Common myeloid progenitor, CD34-positive (primary cell): ENCODE measurements at regions not wholly inside any gene's neighbourhood (a gene's known extent, or its start where the extent isn't known, plus 50 kb on each side); places are given as distances from the start of the nearest gene placed in this dataset.
"Not testable (repeated sequence)": the region's sequence is repeated elsewhere in the genome, so short reads cannot be mapped to it uniquely, and the experiment has no call there.

Experiments used
- CTCF ChIA-PET: fragments of 350-600 bp; sonication (Branson Sonifier 250); formaldehyde crosslinking; loops from one replicate; lab custom pipeline; 2021; ENCODE audit warnings: antibody characterized with exemption; lab: Charles Lee
- POLR2A ChIA-PET: fragments of 350-600 bp; sonication (Branson Sonifier 250); formaldehyde crosslinking; loops from one replicate; lab custom pipeline; 2021; ENCODE audit warnings: antibody characterized with exemption; lab: Charles Lee
- DNase-seq, 3 donors: peaks; one replicate each; pipeline versions ENCODE4 v3.0.0 to v3.0.0-alpha.2; 2013
- H3K27ac ChIP-seq, 2 experiments: 1 replicate in 1 of 2; 2 replicates in 1 of 2; pipeline ENCODE4 v1.7.0; 2013; ENCODE audit warnings: inconsistent platforms in 2 of 2, low read length in 2 of 2, mild to moderate bottlenecking in 2 of 2, low read depth in 1 of 2, moderate library complexity in 1 of 2; ENCODE audit not compliant: severe bottlenecking in 2 of 2, insufficient read depth in 1 of 2, poor library complexity in 1 of 2
- H3K27me3 ChIP-seq, 5 experiments: replicated peaks in 2 of 5; 1 replicate in 3 of 5; 2 replicates in 2 of 5; pipeline versions ENCODE4 v1.6.1 to v1.7.0; 2013; ENCODE audit warnings: low read length in 4 of 5, mild to moderate bottlenecking in 2 of 5, moderate library complexity in 2 of 5, inconsistent platforms in 1 of 5; ENCODE audit not compliant: insufficient read depth in 5 of 5, control insufficient read depth in 4 of 5
- H3K36me3 ChIP-seq, 4 experiments: 1 replicate in 2 of 4; 2 replicates in 2 of 4; pipeline versions ENCODE4 v1.6.1 to v1.7.0; 2013; ENCODE audit warnings: low read length in 3 of 4, control low read depth in 1 of 4, mild to moderate bottlenecking in 1 of 4; ENCODE audit not compliant: control insufficient read depth in 4 of 4, insufficient read depth in 4 of 4
- H3K4me1 ChIP-seq, 4 experiments: 1 replicate in 3 of 4; 2 replicates in 1 of 4; pipeline versions ENCODE4 v1.6.1 to v1.7.1; 2013; ENCODE audit warnings: low read length in 3 of 4, mild to moderate bottlenecking in 3 of 4, control low read depth in 1 of 4, inconsistent platforms in 1 of 4, moderate library complexity in 1 of 4; ENCODE audit not compliant: control insufficient read depth in 4 of 4, insufficient read depth in 4 of 4; ENCODE audit errors: control extremely low read depth in 1 of 4
- H3K4me3 ChIP-seq, 7 experiments: 1 replicate in 4 of 7; 2 replicates in 3 of 7; pipeline versions ENCODE4 v1.5.1 to v1.7.0; 2013; ENCODE audit warnings: mild to moderate bottlenecking in 7 of 7, low read length in 6 of 7, moderate library complexity in 6 of 7, inconsistent platforms in 2 of 7, low read depth in 2 of 7, control low read depth in 1 of 7; ENCODE audit not compliant: insufficient read depth in 4 of 7, control insufficient read depth in 1 of 7; ENCODE audit errors: extremely low read depth in 1 of 7
- H3K9me3 ChIP-seq, 5 experiments: 1 replicate in 4 of 5; 2 replicates in 1 of 5; pipeline versions ENCODE4 v1.6.1 to v1.7.1; 2013; ENCODE audit warnings: low read length in 4 of 5, mild to moderate bottlenecking in 2 of 5, inconsistent platforms in 1 of 5, low read depth in 1 of 5, moderate library complexity in 1 of 5; ENCODE audit not compliant: control insufficient read depth in 4 of 5, insufficient read depth in 2 of 5; ENCODE audit errors: control extremely low read depth in 1 of 5
- WGBS: methylation state at CpG from one replicate; pipeline ENCODE4 v1.1.5; 2013; ENCODE audit not compliant: insufficient coverage; 5-methylcytosine and 5-hydroxymethylcytosine counted together

DNA sequence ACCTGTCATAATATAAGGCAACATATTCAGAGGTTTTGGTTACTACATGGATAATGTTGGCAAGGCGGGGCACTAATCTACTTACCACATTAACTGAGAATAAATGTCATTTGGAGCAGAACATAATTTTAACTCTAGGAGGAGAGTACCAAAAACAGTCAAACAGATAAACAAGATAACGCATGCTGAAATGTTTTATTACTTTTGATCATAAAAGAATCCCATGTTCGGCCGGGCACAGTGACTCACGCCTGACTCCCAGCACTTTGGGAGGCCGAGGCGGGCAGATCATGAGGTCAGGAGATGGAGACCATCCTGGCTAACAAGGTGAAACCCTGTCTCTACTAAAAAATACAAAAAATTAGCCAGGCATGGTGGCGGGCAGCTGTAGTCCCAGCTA is 173.8 kb upstream of the NUDT12 start:
- POLR2A ChIA-PET = not testable (repeated sequence)

DNA sequence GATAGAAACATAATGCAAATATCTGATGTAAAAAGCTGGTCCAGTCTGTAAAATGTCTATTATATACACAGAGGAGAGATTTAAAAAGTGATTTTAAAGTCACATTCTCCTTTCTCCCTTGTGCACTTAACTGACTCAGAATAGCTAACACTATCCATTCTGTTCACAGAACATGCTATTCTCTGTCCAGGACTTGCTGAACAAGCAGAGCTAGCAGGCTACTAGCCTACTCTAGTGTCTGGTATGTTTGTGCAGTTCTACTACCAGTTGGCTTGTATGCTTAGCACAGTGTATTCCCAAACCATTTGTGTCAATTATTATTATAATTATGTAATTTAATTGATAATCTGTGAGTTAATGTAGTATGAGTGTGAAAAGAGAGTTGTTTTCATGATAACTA is 161.7 kb upstream of the NUDT12 start:
- H3K4me1 ChIP-seq = no peaks in the 10 kb centered on the region
- H3K4me3 ChIP-seq = no peak overlapping the region
- no peak for DNase-seq
- POLR2A ChIA-PET = no interaction called here
- peaks cover 0 to 14% (median 6%) of the 10 kb centered on the region in 5 experiments for H3K9me3 ChIP-seq
- no peak overlapping the region for H3K27ac ChIP-seq
- CTCF ChIA-PET = no interaction called here
- H3K36me3 ChIP-seq = no peaks in the 10 kb centered on the region
- no peaks in the 10 kb centered on the region for H3K27me3 ChIP-seq

More for the DNA sequence above, 173.8 kb upstream of the NUDT12 start:
- CTCF ChIA-PET, H3K4me1 ChIP-seq, H3K27me3 ChIP-seq, H3K9me3 ChIP-seq, H3K4me3 ChIP-seq, H3K36me3 ChIP-seq, H3K27ac ChIP-seq, DNase-seq: not testable (repeated sequence)
- 100% methylated on average over 6 of the region's 8 CpGs for WGBS

DNA sequence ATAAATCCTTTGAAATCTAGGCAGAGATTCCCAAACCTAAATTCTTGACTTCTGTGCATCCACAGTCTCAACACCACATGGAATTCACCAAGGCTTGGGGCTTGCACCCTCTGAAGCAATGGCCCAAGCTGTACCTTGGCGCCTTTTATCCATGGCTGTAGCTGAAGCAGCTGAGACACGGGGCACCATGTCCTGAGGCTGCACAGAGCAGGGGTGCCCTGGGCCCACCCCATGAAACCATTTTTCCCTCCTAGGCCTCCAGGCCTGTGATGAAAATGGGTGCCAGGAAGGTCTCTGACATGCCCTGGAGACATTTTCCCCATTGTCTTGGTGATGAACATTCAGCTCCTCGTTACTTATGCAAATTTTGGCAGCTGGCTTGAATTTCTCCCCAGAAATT is 158.6 kb upstream of the NUDT12 start:
- Histone ChIP-seq H3K4me3 (no peak overlapping the region), H3K27ac (no peak overlapping the region), H3K36me3 (no peaks in the 10 kb centered on the region), H3K9me3 (peaks cover 0 to 13% (median 7%) of the 10 kb centered on the region in 5 experiments), H3K4me1 (no peaks in the 10 kb centered on the region), H3K27me3 (no peaks in the 10 kb centered on the region)
- CTCF ChIA-PET = no interaction called here
- WGBS = 100% methylated on average over 3 of the region's 3 CpGs
- POLR2A ChIA-PET = no interaction called here
- no peak for DNase-seq

DNA sequence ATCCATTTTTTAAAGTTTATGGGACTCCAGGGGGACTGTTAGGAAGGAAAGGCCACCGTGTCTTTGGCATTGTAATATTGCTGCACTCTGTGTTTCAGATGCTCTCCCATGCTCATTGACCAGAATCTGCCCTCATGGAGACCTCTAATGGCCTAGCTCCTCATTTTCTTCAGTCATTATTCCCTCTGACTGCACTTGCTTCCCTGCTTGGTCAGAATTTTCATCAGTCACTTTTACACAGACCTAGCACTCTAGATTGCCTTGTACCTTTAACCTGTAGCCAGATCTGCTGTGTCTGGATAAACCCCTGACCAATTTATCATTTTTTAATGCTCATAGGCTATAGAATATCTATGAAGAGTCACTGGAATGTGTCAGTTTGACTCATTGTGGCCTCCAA is 155.5 kb upstream of the NUDT12 start:
- no peaks in the 10 kb centered on the region for H3K27me3 ChIP-seq
- H3K4me3 ChIP-seq = no peak overlapping the region
- CTCF ChIA-PET = no interaction called here
- DNase-seq = no peak
- H3K36me3 ChIP-seq = no peaks in the 10 kb centered on the region
- WGBS = 100% methylated on average over 1 of the region's 1 CpG
- H3K9me3 ChIP-seq = peaks cover 0 to 13% (median 7%) of the 10 kb centered on the region in 5 experiments
- POLR2A ChIA-PET = no interaction called here
- H3K4me1 ChIP-seq = no peaks in the 10 kb centered on the region
- H3K27ac ChIP-seq = no peak overlapping the region

DNA sequence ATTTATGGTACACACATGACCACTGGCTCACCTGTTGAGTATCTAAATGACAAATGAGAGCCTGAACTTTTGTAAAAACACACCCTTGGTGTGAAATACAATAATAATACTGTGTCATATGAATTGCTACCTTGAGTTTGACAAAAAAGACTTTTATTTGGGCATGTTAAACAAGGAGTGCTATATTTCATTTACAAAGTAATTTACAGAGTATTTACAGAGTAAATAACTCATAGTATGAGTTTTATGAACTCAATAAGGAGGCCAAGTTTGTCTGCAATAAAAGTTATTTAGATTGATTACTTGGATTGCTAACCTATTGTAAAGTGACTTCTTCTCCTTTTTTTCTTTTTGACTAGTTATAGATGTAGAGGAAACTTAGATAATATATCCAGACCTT is 146.0 kb upstream of the NUDT12 start:
- H3K27me3 ChIP-seq = no peaks in the 10 kb centered on the region
- H3K4me1 ChIP-seq = no peaks in the 10 kb centered on the region
- no peaks in the 10 kb centered on the region for H3K36me3 ChIP-seq
- H3K4me3 ChIP-seq = no peak overlapping the region
- CTCF ChIA-PET = no interaction called here
- POLR2A ChIA-PET = no interaction called here
- H3K27ac ChIP-seq = no peak overlapping the region
- DNase-seq = no peak
- H3K9me3 ChIP-seq = no peaks in the 10 kb centered on the region

DNA sequence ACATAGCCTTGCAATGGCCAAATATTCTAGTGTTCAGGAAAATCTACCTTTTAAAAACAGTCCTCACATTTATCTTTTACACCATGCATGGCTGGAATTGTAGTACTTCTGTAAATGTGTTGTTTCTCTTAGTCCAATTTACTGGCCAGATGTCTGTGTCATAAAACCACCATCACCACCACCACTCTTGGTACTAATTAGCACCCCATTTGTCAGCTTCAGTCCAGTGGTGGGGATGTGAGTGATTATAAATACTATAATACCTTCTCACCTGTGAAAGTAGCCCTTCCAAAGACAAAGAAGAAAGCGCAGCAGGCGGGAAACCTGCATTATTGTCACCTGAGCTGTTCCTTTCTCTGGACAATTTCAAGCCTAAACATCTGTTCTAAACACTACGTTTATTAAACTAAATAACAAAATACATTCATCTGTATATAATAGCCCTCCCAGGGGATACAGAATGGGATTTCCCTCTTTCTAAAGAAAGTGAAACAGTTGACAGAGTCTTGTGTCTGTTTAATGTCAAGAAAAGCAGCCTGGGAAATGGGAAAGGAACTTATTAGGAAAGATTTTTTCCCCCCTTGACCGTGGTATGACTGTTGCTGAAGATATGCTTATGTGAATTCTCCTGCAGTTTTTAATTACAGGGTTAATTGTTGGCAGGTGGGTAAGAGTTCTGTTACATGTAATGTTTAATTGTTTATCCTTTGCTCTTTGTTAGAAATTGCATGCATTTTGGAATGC is 144.5 kb upstream of the NUDT12 start:
- Histone ChIP-seq H3K27me3 (no peaks in the 10 kb centered on the region), H3K9me3 (no peaks in the 10 kb centered on the region), H3K27ac (no peak overlapping the region), H3K4me1 (no peaks in the 10 kb centered on the region), H3K4me3 (no peak overlapping the region), H3K36me3 (no peaks in the 10 kb centered on the region)
- 100% methylated on average over 2 of the region's 4 CpGs for WGBS
- POLR2A ChIA-PET = no interaction called here
- DNase-seq = no peak
- CTCF ChIA-PET = no interaction called here

DNA sequence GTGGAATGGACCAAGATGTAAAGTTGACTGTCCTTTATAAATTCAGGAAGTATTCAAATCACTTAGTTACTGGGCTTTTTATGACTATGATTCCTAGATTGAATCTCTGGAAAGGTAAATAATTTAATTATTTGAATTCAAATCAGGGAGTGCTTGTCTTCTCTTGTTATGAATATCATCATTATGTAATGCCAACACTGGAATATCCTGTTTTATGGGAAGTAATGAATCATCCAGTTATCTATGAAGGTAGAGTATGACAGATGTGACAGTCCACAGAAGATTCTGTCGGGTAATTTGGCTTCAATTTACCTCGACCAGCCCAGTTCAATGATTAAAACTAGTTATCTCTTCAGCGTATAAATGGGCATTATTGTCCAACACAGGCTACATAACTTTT is 141.0 kb upstream of the NUDT12 start:
- Histone ChIP-seq H3K9me3 (no peaks in the 10 kb centered on the region), H3K36me3 (no peaks in the 10 kb centered on the region), H3K4me3 (no peak overlapping the region), H3K27ac (no peak overlapping the region), H3K4me1 (no peaks in the 10 kb centered on the region), H3K27me3 (no peaks in the 10 kb centered on the region)
- no CpG with 5 or more reads among the region's 3 CpGs for WGBS
- ChIA-PET CTCF (no interaction called here), POLR2A (no interaction called here)
- DNase-seq = no peak
